ENCODE measurements at regions not wholly inside any gene's neighbourhood (a gene's known extent, or its start where the extent isn't known, plus 50 kb on each side); places are given as distances from the start of the nearest gene placed in this dataset.

- no peak for DNase-seq
Observed at GRCh38 chr9:20291201-20291600, 331.1 kb downstream of the MLLT3 start.

DNA sequence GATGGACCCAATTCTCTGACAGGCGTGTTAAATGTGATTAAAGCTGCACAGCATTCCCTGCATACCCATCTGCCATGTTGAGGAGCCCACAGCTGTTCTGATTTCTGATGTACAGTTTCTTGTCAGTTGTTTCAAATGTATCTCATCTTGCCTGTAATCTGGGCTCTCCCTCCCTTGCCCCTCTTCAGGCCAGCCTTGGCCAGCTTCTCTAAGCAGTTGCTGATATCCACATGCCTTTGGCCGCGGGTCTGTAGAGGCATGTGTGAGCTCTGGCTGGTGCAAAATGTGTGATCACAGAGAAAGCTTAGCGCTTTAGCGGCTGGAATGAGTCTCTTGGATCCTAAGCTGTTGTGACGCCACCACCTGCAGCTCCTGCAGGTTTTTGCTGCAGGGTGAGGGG lies 332.0 kb downstream of the MLLT3 start:
- DNase-seq: no peak

- DNase-seq: no peak
Observed at GRCh38 chr9:20289423-20290010, 332.8 kb downstream of the MLLT3 start.

- no peak for DNase-seq
Observed at GRCh38 chr9:20286969-20287368, 335.3 kb downstream of the MLLT3 start.

DNA sequence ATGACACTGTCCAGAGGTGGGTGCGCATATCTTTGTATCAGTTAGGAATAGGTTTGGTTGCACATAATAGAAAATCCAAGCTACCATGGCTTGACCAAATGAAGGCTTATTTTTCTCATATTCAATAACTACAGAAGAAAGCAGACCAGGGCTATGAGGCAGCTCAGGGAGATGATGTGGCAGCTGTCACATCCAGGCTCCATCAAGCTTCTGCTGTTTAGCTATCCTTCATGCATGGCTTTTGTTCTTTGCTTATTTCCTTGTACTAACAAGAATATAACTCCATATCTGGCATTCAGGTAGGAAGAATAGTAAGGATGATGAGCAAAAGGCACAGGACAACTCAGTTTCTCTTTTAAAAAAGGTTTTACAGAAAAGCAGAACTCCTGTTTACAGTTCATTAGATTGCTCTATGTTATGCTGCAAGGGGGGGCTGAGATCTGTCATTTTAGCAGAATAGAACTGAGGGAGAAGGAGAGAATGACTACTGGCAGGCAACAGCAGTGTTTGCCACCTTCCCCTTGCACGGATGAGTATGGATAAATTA lies 336.1 kb downstream of the MLLT3 start:
- DNase-seq: no peak

- DNase-seq: no peak
Observed at GRCh38 chr9:20284601-20285289, 337.6 kb downstream of the MLLT3 start.

DNA sequence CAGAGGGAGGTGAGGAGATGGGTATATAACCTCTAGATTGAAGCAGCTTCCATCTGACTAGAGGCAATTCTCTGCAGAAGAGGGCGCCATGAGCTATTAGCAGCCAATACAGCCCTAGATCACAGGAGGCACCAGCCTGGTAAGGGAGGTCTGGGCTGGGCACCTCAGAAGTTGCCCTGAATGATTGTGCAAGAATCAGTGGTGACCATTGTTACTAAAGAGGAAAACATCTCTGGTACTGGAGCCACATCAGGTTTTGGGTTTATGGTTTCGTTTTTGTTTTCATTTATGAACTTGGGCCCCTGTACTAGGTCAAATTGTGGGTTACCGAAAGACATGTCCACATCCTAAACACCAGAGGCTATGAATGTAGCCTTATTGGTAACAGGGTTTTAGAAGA lies 342.0 kb downstream of the MLLT3 start:
- DNase-seq: no peak

DNA sequence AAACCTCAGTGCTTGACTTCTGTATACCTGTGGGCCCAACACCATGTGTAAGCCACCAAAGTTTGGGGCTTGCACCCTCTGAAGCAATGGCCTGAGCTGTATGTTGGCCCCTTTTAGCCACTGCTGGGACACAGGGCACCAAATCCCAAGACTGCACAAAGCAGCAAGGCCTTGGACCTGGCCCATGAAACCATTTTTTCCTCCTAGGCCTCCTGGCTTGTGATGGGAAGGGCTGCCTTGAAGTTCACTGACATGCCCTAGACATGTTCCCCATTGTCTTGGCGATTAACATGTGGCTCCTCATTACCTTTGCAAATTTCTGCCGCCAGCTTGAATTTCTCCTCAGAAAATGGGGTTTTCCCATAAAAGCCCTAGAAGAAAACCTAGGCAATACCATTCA lies 345.5 kb downstream of the MLLT3 start:
- no peak for DNase-seq

DNA sequence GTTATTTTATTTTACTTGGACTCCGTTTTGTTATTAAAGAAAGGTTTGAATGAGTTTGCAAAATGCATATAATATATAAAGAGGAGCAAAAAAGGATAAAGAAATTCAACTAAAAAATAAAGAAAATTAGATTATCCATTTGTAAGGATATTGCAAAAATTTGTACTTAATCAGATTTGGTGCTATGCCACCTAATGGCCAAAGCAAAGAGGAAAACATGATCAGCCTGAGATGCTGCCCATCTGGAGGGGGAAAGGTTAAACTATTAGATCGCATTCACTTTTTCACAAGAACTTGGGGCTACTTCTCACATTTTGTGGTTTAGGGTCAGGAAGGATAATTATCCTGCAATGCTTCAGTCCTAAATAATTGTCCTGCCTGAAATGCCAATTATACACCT lies 350.6 kb downstream of the MLLT3 start:
- DNase-seq: no peak

GRCh38 chr9:20271096-20271495 lies 351.2 kb downstream of the MLLT3 start:
- DNase-seq: peak; percentile 45

DNA sequence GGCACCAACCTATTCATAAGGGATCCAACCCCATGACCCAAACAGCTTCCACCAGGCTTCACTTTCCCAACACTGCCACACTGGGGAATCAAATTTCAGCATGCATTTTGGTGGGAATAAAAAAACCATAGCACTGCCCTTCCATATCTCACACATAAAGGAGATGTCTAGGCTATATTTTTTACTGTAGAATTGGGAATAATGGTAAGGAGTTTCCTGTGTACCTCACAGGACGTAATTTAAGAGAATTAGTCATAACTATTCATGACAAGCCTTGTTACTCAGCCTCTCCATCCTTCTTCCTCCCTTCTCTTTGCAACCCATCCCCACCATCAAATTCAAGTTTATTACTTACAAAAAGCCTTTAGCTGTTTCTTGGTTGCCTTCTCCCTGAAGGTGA lies 352.1 kb downstream of the MLLT3 start:
- DNase-seq: no peak

- no peak for DNase-seq
Observed at GRCh38 chr9:20269620-20270019, 352.7 kb downstream of the MLLT3 start.

DNA sequence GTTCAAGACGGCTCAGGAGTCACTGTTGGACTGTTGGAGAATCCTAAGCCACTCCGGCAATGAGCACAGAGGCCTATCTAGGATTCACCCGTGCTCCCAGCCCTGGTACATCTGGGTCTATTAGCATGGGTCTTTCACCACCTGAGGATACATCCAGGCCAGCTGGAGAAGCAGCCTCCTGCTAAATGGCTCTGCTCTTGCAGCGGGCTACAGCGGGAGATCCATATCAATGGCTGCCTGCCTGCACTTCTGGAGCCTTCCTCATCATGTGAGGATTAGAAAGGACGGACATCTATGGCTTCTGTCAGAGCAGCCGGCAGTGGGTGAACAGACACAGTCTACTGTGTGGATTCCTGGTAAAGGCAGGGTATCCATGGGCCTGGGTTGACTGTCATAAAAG lies 357.4 kb downstream of the MLLT3 start:
- DNase-seq: no peak

DNA sequence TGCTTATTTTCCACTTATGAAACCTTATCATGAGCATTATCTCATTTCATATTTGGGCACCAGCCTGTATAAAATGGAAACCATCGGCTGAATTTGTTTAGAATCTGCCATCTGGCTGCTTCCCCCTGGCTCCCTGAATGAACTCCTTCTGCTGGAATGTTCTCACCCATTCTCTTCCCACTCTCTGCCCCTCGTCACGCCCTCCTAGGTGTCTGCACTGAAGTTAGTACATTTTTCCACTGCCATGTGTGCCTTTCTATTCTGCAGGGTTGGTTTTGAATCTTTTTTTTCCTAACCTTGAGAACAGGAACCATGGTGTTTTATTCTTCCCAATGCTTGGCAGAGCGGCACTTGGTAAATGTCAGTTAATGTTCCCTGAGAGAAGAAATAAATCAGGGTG lies 359.7 kb downstream of the MLLT3 start:
- DNase-seq: no peak

DNA sequence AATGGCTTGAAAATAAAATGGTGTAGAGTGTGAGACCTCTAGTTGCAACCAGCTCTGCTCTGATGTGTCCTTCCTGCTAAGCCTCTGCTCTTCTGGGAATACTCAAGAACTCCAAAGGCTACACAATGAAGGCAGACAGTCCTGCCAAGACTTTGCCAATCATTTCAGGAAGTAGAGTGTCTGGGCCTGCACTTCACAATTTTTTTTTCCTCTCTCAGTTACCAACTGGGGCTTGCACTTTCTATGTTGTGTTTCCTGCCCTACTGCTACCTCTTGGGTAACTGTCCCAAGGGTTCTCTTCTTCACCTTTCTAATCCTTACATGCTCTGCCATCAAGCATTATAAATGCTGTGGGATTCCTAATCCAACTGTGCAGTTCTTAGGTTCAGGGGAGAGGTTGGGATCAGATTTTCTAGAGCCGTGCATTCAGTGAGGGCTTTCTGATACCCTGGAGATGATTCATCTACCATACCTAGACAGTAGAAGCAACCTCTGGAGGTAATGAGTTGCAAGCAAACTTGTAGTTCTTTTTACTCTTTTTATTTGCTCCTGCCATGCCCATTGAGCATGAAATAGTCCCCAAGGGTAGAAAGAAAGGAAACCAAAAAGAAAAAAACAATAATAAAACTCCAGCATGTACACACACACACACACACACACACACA lies 365.9 kb downstream of the MLLT3 start:
- no peak for DNase-seq

DNA sequence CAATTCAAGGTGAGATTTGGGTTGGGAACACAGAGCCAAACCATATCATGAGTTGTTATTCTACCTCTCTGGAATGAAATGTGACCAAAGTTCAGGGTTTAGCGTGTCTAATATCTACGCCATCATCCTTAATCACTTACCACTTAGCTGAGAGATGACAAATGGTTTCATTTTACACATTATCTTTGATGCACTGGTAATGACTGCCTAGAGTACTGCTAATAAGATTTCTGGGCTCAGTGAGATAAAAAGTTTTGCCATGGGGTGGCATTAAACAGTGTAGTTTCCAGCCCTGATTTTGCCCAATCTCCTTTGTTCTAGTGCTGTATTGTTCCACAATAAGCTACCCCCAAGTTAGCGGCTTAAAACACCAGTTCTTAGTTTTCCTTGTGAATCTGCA lies 367.2 kb downstream of the MLLT3 start:
- DNase-seq: no peak

GRCh38 chr9:20253635-20254034 lies 368.7 kb downstream of the MLLT3 start:
- no peak for DNase-seq

DNA sequence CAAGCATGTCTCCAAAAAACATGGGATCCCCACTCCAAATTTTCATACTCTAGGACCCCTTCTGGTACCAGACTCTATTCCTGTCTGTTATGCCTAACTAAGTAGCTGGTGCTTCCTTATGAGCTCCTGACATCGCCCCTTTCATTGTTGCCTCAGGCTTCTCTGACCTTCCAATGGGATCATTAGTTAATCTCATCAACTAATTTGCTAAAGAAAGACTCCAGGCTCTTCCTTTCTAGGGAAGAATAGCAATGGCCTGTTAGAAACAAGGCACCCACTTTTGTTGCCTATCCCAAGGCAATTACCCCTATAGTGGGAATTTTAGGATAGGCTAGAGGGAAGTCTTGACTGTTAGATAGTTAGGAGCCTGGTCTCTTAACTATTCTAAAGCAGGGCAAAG lies 369.5 kb downstream of the MLLT3 start:
- DNase-seq: no peak

GRCh38 chr9:20250791-20251190 lies 371.5 kb downstream of the MLLT3 start:
- no peak for DNase-seq

DNA sequence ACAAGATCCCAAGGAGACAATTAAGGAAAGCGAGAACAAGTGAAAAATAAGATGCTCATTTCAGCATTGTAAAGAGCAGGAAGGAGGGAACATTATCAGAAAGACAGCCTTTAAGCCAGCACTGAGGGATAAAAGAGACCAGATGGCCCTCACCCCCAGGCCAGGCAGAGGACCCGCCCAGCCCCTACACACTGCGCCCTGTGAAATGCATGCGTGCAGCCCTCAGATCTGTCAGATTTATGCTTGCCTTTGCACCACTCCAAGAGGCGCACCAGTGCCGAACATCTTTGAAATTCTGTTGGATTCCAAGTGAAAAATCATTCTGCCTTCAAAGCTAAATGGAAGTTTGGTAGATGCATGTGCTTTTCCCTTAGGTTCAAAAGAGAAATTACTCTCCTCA lies 378.0 kb downstream of the MLLT3 start:
- DNase-seq: no peak

- DNase-seq: no peak
Observed at GRCh38 chr9:20243841-20244240, 378.5 kb downstream of the MLLT3 start.

- DNase-seq: no peak
Observed at GRCh38 chr9:20242510-20243189, 379.6 kb downstream of the MLLT3 start.

- no peak for DNase-seq
Observed at GRCh38 chr9:20240498-20240897, 381.8 kb downstream of the MLLT3 start.

DNA sequence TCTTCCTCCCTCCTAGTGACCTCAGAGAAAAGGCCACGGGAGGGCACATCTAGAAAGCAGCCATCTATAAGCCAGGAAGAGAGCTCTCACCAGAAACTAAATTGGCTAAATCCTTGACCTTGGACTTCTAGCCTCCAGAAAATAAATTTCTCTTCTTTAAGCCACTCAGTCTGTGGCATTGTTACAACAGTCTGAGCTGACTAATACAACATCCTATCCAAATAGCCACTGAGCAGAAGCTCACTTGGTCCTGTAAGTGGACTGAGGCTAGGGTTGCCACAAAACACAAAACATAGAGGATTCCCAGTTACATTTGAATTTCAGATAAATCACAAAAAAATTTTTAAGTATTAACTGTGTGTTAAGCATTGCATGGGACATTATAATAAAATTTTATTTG lies 383.4 kb downstream of the MLLT3 start:
- DNase-seq: no peak

Measured in NCI-H1694 treated with DMSO at 0.1 percent for 48 hours (cell line).